Astrocyte (in vitro differentiated cells and primary cell): ENCODE measurements at regions not wholly inside any gene's neighbourhood (a gene's known extent, or its start where the extent isn't known, plus 50 kb on each side); places are given as distances from the start of the nearest gene placed in this dataset.

Experiments
- CTCF ChIP-seq: IDR thresholded peaks from 2 replicates; pipeline ENCODE4 v1.5.1; 2011; ENCODE audit warnings: low read depth, mild to moderate bottlenecking, inconsistent platforms, low read length, moderate library complexity; ENCODE audit not compliant: insufficient read depth
- EZH2 ChIP-seq: IDR thresholded peaks from 2 replicates; pipeline ENCODE4 v1.6.1; 2012; ENCODE audit warnings: mild to moderate bottlenecking, low read length, inconsistent platforms; ENCODE audit not compliant: insufficient read depth

- TF ChIP-seq EZH2, result no peak
- TF ChIP-seq CTCF, result peak; percentile 4
Measured at GRCh38 chr1:229710746-229711145, 84.7 kb downstream of the URB2 start.
